Right lobe of liver (tissue), 6 donors: ENCODE measurements at regions not wholly inside any gene's neighbourhood (a gene's known extent, or its start where the extent isn't known, plus 50 kb on each side); places are given as distances from the start of the nearest gene placed in this dataset.

Source experiments
- ATAC-seq, 4 donors: fragments of 200-7000 bp; cut with Tn5 transposase; one replicate each; pipeline ENCODE4 v1.9.1; 2020; ENCODE audit warnings: mild to moderate bottlenecking in 4 of 4, moderate library complexity in 4 of 4
- DNase-seq, 3 donors: peaks; one replicate each; pipeline ENCODE4 v3.0.0-alpha.2; 2020
- H3K27ac ChIP-seq, 3 donors: fragments of 200-600 bp; one replicate each; pipeline ENCODE4 v1.8.0; 2022
- H3K27me3 ChIP-seq, 2 donors: fragments of 200-600 bp; one replicate each; pipeline ENCODE4 v1.8.0; 2022
- H3K36me3 ChIP-seq, 4 donors: fragments of 200-600 bp; sonication (generic) in 1 of 4; one replicate each; pipeline versions ENCODE4 v1.5.1 to v1.8.0; 2017 to 2022; ENCODE audit warnings: control low read depth in 1 of 4
- H3K4me1 ChIP-seq, 4 donors: fragments of 200-600 bp; sonication (generic) in 1 of 4; one replicate each; pipeline versions ENCODE4 v1.5.1 to v1.8.0; 2017 to 2022; ENCODE audit warnings: control low read depth in 1 of 4
- H3K4me3 ChIP-seq, 3 donors: fragments of 200-600 bp; one replicate each; pipeline ENCODE4 v1.8.0; 2022
- H3K9me3 ChIP-seq, 4 donors: fragments of 200-600 bp; sonication (generic) in 1 of 4; one replicate each; pipeline versions ENCODE4 v1.5.1 to v1.8.0; 2017 to 2022; ENCODE audit warnings: control low read depth in 1 of 4
- CTCF ChIP-seq, 4 donors: fragments of 200-600 bp in 3 of 4; fragments of 450-650 bp in 1 of 4; IDR thresholded peaks; one replicate each; pipeline versions ENCODE4 v1.5.1 to v1.8.0; 2016 to 2022; ENCODE audit warnings: antibody characterized with exemption in 4 of 4, mild to moderate bottlenecking in 2 of 4
- POLR2A ChIP-seq: fragments of 450-650 bp; IDR thresholded peaks from one replicate; pipeline ENCODE4 v1.6.1; 2017; ENCODE audit warnings: antibody characterized with exemption, mild to moderate bottlenecking
- WGBS: methylation state at CpG from one replicate; pipeline ENCODE4 v1.1.6; 2018; ENCODE audit warnings: low coverage, low lambda C conversion rate; ENCODE audit not compliant: insufficient coverage; ENCODE audit errors: missing lambda C conversion rate; 5-methylcytosine and 5-hydroxymethylcytosine counted together
- intact Hi-C, 2 donors: fragments of 100-400 bp; cut with DNase I; formaldehyde crosslinking; loops; one replicate each; pipeline versions ENCODE4 v1.11.2 to v1.14.1; 2022
- donor health status: DM: no; HTN: yes; CAD: no.
- donor health status: DM: no; HTN: no; CAD: no.
- donor health status: DM: no; HTN: no; CAD: no.
- donor health status: DM: no; HTN: yes; CAD: no.
- donor health status: DM: no; HTN: yes; CAD: no.

GRCh38 chr4:62474802-62475201, 1274.7 kb downstream of the ADGRL3 start:
- H3K36me3 ChIP-seq, result no peaks in the 10 kb centered on the region
- no peaks in the 10 kb centered on the region for H3K4me1 ChIP-seq
- WGBS, result 50% methylated on average over 3 of the region's 3 CpGs
- TF ChIP-seq POLR2A (no peak), CTCF (IDR thresholded peaks at IDR 0.05) (no peak)
- intact Hi-C loops, result no loop called here
- H3K9me3 ChIP-seq, result no peaks in the 10 kb centered on the region
- DNase-seq (no peak), ATAC-seq (no peak)
- H3K27ac ChIP-seq, result no peak overlapping the region
- H3K4me3 ChIP-seq, result no peak overlapping the region
- H3K27me3 ChIP-seq, result no peaks in the 10 kb centered on the region

DNA sequence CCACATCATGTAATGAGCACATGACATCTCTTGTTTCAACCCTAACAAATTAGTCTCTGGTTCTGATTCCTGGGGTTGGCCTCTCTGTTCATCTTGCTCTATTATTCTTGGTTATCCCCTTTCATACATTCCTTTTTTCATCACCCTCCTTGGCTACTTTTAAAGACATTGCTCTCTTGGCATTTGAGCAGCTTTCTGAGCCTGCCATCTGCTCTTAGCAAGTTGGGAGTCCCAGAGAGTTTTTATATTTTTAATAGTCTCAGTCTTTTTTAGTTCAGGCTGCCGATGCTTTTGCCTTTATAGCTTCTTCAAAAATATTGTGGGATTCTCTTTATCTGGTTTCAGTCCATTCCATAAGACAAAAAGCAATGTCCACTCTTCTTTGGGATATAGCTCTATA, 1270.9 kb downstream of the ADGRL3 start:
- ATAC-seq (no peak), DNase-seq (no peak)
- intact Hi-C loops, result no loop called here
- H3K36me3 ChIP-seq, result no peaks in the 10 kb centered on the region
- 89% methylated on average over 1 of the region's 1 CpG for WGBS
- H3K9me3 ChIP-seq, result no peaks in the 10 kb centered on the region
- no peak overlapping the region for H3K27ac ChIP-seq
- H3K4me1 ChIP-seq, result no peaks in the 10 kb centered on the region
- TF ChIP-seq CTCF (IDR thresholded peaks at IDR 0.05) (no peak), POLR2A (no peak)
- no peaks in the 10 kb centered on the region for H3K27me3 ChIP-seq
- no peak overlapping the region for H3K4me3 ChIP-seq

GRCh38 chr4:62470421-62470983, 1270.4 kb downstream of the ADGRL3 start:
- ATAC-seq (no peak), DNase-seq (no peak)
- TF ChIP-seq POLR2A (no peak), CTCF (IDR thresholded peaks at IDR 0.05) (no peak)
- 75% methylated on average over 10 of the region's 13 CpGs for WGBS
- Histone ChIP-seq H3K4me1 (no peaks in the 10 kb centered on the region), H3K4me3 (no peak overlapping the region), H3K9me3 (no peaks in the 10 kb centered on the region), H3K27me3 (no peaks in the 10 kb centered on the region), H3K27ac (no peak overlapping the region), H3K36me3 (no peaks in the 10 kb centered on the region)
- intact Hi-C loops, result no loop called here

- Histone ChIP-seq H3K27me3 (no peaks in the 10 kb centered on the region), H3K4me1 (no peaks in the 10 kb centered on the region), H3K4me3 (no peak overlapping the region), H3K9me3 (no peaks in the 10 kb centered on the region), H3K36me3 (no peaks in the 10 kb centered on the region), H3K27ac (no peak overlapping the region)
- intact Hi-C loops, result no loop called here
- DNase-seq (no peak), ATAC-seq (no peak)
- WGBS, result 60% methylated on average over 6 of the region's 6 CpGs
- TF ChIP-seq CTCF (IDR thresholded peaks at IDR 0.05), result no peak
- TF ChIP-seq POLR2A, result no peak
Measured at GRCh38 chr4:62470020-62470419, 1269.9 kb downstream of the ADGRL3 start.

GRCh38 chr4:62461961-62462360, 1261.8 kb downstream of the ADGRL3 start:
- Histone ChIP-seq H3K4me1 (no peaks in the 10 kb centered on the region), H3K27ac (no peak overlapping the region), H3K27me3 (no peaks in the 10 kb centered on the region), H3K4me3 (no peak overlapping the region), H3K9me3 (no peaks in the 10 kb centered on the region), H3K36me3 (no peaks in the 10 kb centered on the region)
- DNase-seq (no peak), ATAC-seq (no peak)
- intact Hi-C loops, result no loop called here
- no peak for TF ChIP-seq POLR2A
